Kidney epithelial cell (primary cell): ENCODE measurements at regions not wholly inside any gene's neighbourhood (a gene's known extent, or its start where the extent isn't known, plus 50 kb on each side); places are given as distances from the start of the nearest gene placed in this dataset.
"Not testable (repeated sequence)": the region's sequence is repeated elsewhere in the genome, so short reads cannot be mapped to it uniquely, and the experiment has no call there.

Experiments
- DNase-seq: peaks from one replicate; pipeline ENCODE4 v3.0.0-alpha.2; 2010; ENCODE audit warnings: low read depth
- H3K27me3 ChIP-seq: 2 replicates; pipeline ENCODE4 v1.6.0; 2011; ENCODE audit warnings: low read length; ENCODE audit not compliant: control insufficient read depth, insufficient read depth
- H3K36me3 ChIP-seq: 2 replicates; pipeline ENCODE4 v1.5.1; 2011; ENCODE audit warnings: low read length; ENCODE audit not compliant: control insufficient read depth, insufficient read depth
- H3K4me3 ChIP-seq: 2 replicates; pipeline ENCODE4 v1.5.1; 2011; ENCODE audit warnings: low read depth, mild to moderate bottlenecking, control low read depth, low read length
- TF ChIP-seq, protein P1 (sequence below): IDR thresholded peaks from 2 replicates; pipeline ENCODE4 v1.5.1; 2011; ENCODE audit warnings: mild to moderate bottlenecking, moderate library complexity, low read length, control low read depth, inconsistent platforms; ENCODE audit not compliant: insufficient read depth, poor library complexity, severe bottlenecking

DNA sequence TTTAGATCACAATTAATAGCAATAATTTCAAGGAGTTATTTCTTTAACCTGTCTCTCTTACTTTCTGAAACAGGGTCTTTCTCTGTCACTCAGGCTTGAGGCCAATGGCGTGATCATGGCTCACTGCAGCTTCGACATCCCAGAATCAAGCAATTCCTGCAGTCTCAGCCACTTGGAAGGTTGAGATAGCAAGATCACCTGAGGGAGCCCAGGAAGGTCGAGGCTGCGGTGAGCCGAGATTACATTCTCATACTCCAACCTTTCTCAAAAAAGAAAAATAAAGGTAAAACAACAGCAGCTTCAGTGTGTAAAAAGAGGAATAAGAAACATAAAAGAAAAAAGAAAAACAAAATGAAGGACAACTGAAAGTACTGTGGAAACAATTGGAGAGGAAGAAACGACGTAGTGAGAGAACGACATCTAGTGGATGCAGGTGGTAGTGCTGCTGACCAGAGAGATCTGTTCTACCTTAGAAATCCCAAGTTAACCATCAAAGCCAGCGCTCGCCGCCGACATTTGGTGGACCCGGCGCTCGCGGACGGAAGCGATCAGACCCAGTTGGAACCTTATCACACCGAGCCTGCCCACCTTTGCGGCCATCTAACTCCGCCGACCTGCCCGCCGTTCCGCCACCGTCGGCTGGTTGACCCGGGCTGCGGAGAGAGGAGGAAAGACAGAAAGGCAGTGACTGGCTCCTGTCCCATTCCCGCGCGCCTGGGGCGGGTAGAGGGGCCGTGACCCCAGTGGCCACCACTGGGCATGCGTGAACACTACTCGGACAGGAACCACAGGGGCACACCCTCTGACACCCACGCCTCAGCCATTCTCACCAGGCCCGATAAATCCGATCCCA, 196.1 kb downstream of the ALG10 start:
- Histone ChIP-seq H3K36me3 (no peaks in the 10 kb centered on the region), H3K27me3 (no peaks in the 10 kb centered on the region), H3K4me3 (peak overlapping the region; percentile 26)
- DNase-seq = no peak
- TF ChIP-seq, protein P1, sequence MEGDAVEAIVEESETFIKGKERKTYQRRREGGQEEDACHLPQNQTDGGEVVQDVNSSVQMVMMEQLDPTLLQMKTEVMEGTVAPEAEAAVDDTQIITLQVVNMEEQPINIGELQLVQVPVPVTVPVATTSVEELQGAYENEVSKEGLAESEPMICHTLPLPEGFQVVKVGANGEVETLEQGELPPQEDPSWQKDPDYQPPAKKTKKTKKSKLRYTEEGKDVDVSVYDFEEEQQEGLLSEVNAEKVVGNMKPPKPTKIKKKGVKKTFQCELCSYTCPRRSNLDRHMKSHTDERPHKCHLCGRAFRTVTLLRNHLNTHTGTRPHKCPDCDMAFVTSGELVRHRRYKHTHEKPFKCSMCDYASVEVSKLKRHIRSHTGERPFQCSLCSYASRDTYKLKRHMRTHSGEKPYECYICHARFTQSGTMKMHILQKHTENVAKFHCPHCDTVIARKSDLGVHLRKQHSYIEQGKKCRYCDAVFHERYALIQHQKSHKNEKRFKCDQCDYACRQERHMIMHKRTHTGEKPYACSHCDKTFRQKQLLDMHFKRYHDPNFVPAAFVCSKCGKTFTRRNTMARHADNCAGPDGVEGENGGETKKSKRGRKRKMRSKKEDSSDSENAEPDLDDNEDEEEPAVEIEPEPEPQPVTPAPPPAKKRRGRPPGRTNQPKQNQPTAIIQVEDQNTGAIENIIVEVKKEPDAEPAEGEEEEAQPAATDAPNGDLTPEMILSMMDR = peak; percentile 64

DNA sequence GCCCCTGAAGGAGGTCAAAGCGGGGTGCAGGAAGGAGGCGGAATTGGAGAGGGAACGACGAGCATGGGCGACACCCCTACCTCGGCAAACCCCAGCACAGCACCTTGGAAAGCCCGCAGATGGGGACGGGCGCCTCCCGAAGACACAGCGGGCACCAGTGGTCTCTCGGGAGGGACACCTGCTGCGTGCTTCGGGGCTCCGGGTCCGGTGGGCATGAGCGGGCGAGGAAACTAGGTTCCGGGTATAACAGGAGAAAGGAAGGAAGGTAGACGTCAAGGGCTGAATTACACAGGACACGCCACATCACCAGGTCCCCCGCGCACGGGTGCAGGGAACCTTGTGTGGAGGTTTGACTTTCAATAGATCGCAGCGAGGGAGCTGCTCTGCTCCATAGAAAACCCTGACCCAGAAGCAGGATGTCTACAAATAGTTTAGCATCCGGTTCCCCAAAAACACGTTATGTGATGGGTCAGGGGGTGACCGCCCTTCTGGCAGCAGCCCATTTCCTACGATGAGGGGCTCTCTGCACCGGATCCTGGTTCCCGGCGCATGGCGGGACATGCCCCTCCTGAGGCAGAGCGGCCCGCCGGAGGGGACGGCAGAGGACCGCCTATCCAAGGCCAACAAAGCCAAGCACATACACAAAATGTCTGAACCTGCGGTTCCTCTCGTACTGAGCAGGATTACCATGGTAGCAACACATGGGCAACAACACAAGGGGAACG, 196.9 kb downstream of the ALG10 start:
- Histone ChIP-seq H3K36me3 (no peaks in the 10 kb centered on the region), H3K4me3 (peak overlapping the region; percentile 26), H3K27me3 (no peaks in the 10 kb centered on the region)
- DNase-seq = no peak
- TF ChIP-seq, protein P1 = no peak

DNA sequence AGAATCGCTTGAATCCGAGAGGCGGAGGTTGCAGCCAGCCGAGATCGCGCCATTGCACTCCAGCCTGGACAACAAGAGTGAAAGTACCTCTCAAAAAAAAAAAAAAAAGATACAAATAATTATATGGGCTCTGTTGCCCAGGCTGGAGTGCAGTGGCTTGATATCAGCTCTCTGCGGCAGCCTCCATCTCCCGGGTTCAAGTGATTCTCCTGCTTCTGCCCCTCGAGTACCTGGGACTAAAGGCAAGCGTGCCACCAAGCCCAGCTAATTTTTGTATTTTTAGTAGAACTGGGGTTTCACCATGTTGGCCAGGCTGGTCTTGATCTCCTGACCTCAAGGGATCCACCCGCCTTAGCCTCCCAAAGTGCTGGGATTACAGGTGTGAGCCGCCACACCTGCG, 197.8 kb downstream of the ALG10 start:
- not testable (repeated sequence) for H3K36me3 ChIP-seq, DNase-seq, H3K4me3 ChIP-seq, H3K27me3 ChIP-seq

DNA sequence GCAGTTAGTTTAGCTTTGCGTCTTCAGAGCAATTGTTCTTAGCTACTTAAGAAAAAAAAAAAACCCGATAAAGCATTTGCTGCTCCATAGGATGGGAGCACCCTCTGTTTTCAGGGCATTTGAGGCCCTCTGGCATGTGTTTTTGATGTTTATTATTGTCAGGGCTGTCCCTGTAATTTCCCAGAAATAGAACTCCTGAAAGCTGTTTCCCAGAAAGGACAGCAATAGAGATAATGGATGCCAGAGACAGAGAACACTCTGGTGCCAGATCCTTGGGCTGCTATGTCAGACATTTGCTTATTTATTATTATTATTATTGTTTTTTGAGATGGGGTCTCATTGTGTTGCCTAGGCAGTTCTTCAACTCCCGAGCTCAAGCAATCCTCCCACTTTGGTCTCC, 201.3 kb downstream of the ALG10 start:
- Histone ChIP-seq H3K36me3 (no peaks in the 10 kb centered on the region), H3K4me3 (no peak overlapping the region), H3K27me3 (no peaks in the 10 kb centered on the region)
- DNase-seq = no peak
- TF ChIP-seq, protein P1 = no peak

DNA sequence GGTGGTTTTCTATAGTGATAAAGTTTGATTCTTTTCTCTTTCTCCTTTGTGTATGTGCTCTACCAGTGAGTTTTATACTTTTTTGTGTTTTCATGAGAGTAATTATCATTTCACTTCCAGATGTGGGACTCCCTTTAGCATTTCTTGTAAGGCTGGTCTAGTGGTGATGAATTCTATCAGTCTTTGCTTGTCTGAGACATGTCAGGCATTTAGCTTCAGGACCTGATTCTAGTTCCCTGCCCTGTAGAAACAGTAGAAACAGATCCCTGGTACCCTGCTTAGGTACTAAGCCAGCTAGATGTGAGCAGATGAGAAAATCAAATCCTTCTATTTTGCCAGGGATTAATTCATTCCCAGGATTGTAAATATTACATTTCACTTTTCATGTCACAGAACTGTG, 203.7 kb downstream of the ALG10 start:
- DNase-seq, H3K4me3 ChIP-seq, H3K36me3 ChIP-seq, H3K27me3 ChIP-seq: not testable (repeated sequence)

DNA sequence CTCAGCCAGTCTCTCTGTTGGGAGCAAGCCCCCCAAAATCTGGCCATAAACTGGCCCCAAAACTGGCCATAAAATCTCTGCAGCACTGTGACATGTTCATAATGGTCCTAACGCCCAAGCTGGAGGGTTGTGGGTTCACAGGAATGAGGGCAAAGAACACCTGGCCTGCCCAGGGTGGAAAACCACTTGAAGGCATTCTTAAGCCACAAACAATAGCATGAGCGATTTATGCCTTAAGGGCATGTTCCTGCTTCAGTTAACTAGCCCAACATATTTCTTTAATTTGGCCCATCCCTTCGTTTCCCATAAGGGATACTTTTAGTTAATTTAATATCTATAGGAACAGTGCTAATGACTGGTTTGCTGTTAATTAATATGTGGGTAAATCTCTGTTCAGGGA, 205.8 kb downstream of the ALG10 start:
- not testable (repeated sequence) for DNase-seq, H3K4me3 ChIP-seq, H3K36me3 ChIP-seq, H3K27me3 ChIP-seq

DNA sequence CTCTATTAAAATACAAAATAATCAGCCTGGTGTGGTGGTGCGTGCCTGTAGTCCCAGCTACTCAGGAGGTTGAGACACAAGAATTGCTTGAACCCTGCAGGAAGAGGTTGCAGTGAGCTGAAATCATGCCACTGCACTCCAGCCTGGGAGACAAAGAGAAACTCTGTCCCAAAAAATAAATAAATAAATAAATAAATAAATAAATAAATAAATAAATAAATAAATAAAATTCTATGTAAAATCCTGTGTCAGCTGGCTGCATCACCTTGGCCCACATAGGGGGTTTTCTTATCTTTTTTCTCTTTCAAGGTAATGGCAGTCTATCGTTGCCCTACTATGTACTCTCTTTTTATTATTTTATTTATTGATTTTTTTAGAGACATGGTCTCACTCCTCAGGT, 206.7 kb downstream of the ALG10 start:
- not testable (repeated sequence) for H3K36me3 ChIP-seq, H3K27me3 ChIP-seq, H3K4me3 ChIP-seq, DNase-seq

DNA sequence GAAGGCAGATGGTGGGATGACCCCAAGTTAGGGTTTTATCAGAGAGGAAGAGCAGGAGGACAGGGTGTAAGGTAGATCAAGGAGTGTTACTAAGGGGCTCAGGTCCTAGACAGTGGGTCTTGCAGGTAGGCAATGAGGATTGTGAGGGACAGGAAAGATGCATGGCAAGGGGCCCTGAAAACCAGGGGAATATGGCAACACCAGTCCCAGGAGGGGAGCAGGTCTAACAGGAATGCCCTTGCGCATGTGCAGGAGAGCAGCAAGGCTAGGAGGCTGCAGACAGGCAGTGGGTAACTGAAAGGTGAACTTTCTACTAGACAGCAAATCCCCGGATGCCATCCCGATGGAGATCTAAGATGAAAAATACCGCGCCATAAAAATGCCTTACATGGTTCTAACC, 211.3 kb downstream of the ALG10 start:
- TF ChIP-seq, protein P1 = no peak
- no peaks in the 10 kb centered on the region for H3K36me3 ChIP-seq
- DNase-seq = no peak
- H3K4me3 ChIP-seq = no peak overlapping the region
- H3K27me3 ChIP-seq = no peaks in the 10 kb centered on the region
